ENCODE measurements at regions not wholly inside any gene's neighbourhood (a gene's known extent, or its start where the extent isn't known, plus 50 kb on each side); places are given as distances from the start of the nearest gene placed in this dataset.

DNA sequence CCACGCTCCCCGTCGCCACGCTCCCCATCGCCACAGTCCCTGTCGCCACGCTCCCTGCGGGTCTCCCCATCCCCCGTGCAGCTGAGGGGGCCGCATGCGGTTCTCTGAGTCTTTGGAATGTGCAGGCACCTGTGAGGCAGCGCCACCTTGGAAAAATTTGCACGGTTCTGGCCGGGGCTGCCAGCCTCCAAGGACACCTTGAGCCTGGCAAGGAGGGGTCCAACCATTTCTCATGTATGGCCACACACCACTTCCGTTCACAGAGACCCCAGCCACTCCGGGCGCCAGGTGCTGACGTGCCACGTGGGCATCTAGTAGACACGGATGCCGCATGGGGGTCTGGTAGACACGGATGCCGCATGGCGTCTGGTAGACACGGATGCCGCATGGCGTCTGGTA, 70.5 kb upstream of the ADGRA1 start:
- DNase-seq = no peak
- no CpG with 5 or more reads among the region's 27 CpGs for WGBS (ENCODE audit: extremely low coverage, insufficient read length, low lambda C conversion rate)
- Mint-ChIP-seq H3K9me3 (no peaks in the 10 kb centered on the region), H3K27ac (no peak overlapping the region), H3K4me3 (no peak overlapping the region), H3K27me3 (ENCODE audit: low read depth) (no peaks in the 10 kb centered on the region), H3K4me1 (no peaks in the 10 kb centered on the region), H3K36me3 (ENCODE audit: insufficient read depth in 1 of 3, low read depth in 3 of 3) (no peaks in the 10 kb centered on the region)
- Histone ChIP-seq H3K9me3 (ENCODE audit: control insufficient read depth, low read depth, low read length) (no peaks in the 10 kb centered on the region), H3K9ac (ENCODE audit: extremely low read depth, insufficient read length, low read length) (no peak overlapping the region), H4K91ac (ENCODE audit: insufficient read length, low read depth, low read length) (no peak overlapping the region), H2BK15ac (ENCODE audit: low read depth, low read length) (no peak overlapping the region), H3K79me1 (ENCODE audit: insufficient read depth, low read depth, low read length, poor library complexity, severe bottlenecking) (no peaks in the 10 kb centered on the region), H4K5ac (ENCODE audit: insufficient read length, low read depth, low read length) (no peak overlapping the region), H4K8ac (replicated peaks; ENCODE audit: insufficient read length, low read depth, low read length) (no peak overlapping the region), H3K79me2 (ENCODE audit: insufficient read depth, low read length) (no peaks in the 10 kb centered on the region), H3K27me3 (ENCODE audit: insufficient read depth, low read length) (no peaks in the 10 kb centered on the region), H2BK12ac (ENCODE audit: insufficient read length, low read depth, low read length) (no peak overlapping the region), H3T11ph (ENCODE audit: low read length) (no peak overlapping the region), H2BK20ac (ENCODE audit: low read depth, low read length, poor library complexity, severe bottlenecking) (no peak overlapping the region), H3K4me2 (ENCODE audit: insufficient read depth, insufficient read length, low read length) (no peak overlapping the region), H3K23me2 (ENCODE audit: insufficient read length, low read depth, low read length, poor library complexity, severe bottlenecking) (no peaks in the 10 kb centered on the region), H3K4ac (ENCODE audit: low read depth, low read length) (no peak overlapping the region), H4K20me1 (ENCODE audit: control insufficient read depth, insufficient read depth, insufficient read length) (no peaks in the 10 kb centered on the region), H3K4me1 (ENCODE audit: insufficient read depth, low read length) (no peaks in the 10 kb centered on the region), H2BK5ac (ENCODE audit: insufficient read length, low read length) (no peak overlapping the region), H2AK5ac (ENCODE audit: insufficient read length, low read length) (no peak overlapping the region), H3K14ac (ENCODE audit: insufficient read depth, low read length) (no peak overlapping the region), H3K23ac (ENCODE audit: insufficient read length, low read depth, low read length) (no peak overlapping the region), H3K27ac (ENCODE audit: insufficient read length, low read depth, low read length) (no peak overlapping the region), H2AFZ (ENCODE audit: low read length) (no peak overlapping the region), H3K18ac (ENCODE audit: insufficient read length, low read depth, low read length) (no peak overlapping the region), H3K56ac (ENCODE audit: insufficient read length, low read depth, low read length) (no peak overlapping the region), H2BK120ac (ENCODE audit: low read depth, low read length, poor library complexity, severe bottlenecking) (no peak overlapping the region)
- TF ChIP-seq, protein P1, sequence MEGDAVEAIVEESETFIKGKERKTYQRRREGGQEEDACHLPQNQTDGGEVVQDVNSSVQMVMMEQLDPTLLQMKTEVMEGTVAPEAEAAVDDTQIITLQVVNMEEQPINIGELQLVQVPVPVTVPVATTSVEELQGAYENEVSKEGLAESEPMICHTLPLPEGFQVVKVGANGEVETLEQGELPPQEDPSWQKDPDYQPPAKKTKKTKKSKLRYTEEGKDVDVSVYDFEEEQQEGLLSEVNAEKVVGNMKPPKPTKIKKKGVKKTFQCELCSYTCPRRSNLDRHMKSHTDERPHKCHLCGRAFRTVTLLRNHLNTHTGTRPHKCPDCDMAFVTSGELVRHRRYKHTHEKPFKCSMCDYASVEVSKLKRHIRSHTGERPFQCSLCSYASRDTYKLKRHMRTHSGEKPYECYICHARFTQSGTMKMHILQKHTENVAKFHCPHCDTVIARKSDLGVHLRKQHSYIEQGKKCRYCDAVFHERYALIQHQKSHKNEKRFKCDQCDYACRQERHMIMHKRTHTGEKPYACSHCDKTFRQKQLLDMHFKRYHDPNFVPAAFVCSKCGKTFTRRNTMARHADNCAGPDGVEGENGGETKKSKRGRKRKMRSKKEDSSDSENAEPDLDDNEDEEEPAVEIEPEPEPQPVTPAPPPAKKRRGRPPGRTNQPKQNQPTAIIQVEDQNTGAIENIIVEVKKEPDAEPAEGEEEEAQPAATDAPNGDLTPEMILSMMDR (conservative IDR thresholded peaks at IDR 0.05) = no peak

Measured in H9 (cell line).